HG02642 (cell line): ENCODE measurements at regions not wholly inside any gene's neighbourhood (a gene's known extent, or its start where the extent isn't known, plus 50 kb on each side); places are given as distances from the start of the nearest gene placed in this dataset.

Experiments used
- ATAC-seq: cut with Tn5 transposase; IDR thresholded peaks from one replicate; pipeline ENCODE4 v1.9.1; 2021; ENCODE audit warnings: mild to moderate bottlenecking; ENCODE audit not compliant: unreplicated experiment, poor library complexity

DNA sequence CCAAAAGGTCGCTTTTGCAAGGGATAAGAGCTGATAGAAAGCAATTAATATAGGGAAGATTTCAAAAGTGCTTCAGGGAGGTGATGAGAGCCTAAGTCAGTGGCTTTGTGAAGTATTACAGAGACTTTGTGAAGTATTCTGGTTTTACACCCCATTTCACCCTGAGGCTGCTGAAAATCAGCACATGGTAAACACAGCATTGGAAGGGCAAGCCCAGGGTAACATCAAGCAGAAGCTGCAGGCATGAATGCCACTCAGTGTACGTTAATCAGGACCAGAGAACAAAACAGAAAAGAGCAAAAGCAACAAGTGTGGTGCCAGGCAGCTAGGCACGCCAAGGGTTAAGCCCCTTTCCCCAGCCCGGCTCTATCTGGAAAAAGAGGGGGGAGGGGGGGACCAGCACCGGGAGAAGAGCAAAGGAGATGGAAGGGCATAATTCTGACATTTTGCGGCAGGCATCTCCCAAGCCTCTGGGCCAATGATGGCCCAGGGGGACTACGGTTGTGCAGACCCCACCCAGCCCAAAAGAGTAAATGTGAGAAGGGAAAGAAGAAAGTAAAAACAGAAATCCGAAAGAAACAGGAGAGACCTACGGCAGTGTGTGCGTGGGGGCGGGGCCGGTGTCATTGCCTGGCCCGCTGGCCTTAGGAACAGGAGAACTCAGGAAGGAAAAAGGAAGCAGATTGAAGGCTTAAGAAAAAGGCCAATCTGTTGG, 58.9 kb downstream of the DHRS2 start:
- no peak for ATAC-seq

DNA sequence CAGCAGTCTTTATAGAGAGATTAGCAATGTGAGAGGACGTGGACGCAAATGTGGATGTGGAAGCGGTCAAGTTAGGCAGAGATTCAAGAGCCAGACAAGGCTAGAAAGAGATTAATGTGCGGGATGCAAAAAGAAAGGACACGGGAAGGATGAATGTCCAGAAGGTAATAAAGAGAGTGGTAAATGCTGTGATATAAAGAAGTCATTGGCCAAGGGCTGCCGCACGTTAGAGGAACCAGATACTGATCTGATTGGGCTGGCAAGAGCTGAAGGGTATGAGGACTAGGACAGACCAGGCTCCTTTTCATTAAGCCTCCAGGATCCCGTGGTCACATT, 59.5 kb downstream of the DHRS2 start:
- ATAC-seq = no peak

DNA sequence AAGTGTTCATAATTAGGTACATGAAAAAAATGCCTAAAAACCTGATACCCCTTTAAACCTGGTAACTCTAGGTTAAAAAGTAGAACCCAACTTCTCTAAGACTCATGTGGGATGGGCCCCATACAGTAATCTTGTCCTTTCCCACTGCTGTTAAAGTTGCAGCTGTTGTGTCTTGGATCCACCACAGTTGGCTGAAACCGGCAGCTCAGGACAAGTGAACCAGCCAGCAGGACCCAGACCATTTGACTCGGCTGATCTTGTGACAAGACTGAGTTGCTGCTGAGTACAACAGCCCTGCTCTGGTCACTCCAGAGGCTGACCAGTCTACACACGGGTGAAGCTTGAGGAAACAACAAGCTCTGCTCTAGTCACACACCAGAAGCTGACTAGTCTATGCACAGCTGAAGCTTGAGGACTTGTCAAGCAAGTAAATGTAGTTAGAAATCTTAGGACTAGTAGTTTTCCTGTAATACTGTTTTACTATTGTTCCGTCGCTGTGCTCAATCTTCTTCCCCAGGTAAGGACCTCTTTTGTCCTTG, 60.6 kb downstream of the DHRS2 start:
- no peak for ATAC-seq

DNA sequence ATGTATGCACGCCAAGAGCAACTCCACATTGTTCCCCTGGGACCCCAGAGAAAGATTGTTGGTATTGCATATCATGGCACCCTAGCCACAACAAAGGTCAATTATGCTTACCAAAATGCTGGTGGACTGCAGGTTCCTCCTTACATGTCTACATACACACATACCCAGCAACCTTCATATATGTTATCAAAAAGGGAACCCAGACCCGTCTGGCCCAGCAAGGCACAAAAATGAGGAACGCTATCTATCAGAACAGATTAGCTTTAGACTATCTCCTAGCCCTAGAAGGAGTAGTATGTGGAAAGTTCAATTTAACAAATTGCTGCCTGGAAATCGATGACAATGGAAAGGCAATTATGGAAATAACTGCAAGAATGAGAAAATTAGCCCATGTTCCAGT, 61.5 kb downstream of the DHRS2 start:
- ATAC-seq = no peak

DNA sequence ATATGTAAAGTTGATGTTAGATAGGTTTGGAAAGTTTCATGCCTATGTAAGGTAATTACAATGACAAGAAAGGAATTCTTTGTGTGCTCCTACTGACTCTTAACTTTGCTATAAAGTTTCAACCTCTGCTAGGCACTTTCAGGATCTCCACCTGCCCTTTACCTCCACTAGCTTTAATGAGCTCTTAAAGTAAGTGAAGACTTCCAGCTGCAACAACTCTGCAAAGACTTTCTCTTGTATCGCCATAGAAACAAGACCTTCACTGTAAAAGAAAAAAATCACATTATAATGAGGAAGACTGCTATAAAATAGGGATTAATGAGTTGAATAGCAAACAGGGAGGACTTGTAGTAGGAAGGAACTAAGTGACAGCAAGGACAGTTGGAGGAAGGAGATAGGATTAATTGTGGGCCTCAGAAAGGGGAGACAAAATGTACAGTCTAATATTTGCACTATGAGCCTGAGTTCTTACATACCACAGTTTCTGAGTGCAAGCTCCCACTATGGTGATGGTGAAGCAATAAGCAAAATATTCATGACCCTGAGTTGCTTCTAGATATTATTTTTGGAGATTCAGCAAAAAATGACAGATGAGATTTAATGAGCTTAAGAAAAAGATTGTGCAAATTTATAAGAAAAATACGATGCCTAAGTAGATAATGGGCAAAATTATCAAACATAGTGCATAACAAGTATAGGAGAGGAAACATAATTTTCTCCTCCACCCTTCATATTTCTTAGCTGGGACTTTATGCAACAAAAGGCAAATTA, 66.7 kb downstream of the DHRS2 start:
- no peak for ATAC-seq

DNA sequence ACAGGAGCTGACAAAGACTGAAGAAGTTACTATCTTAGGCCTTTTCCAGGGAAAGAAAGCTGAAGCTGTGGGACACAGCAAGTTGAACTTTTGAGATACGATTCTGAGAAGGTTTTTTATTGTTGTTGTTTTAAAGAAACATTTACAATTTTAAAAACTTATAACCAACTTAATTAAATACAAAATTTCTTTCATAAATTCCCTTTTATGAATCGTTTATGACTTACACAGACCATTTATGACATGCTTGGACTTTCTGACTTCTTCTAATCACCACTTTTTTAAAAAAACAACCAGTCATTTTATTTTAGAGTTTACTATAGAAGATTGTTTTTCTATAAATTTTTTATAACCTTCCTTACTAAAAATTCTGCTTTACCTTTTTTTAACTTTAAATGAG, 68.7 kb downstream of the DHRS2 start:
- no peak for ATAC-seq

DNA sequence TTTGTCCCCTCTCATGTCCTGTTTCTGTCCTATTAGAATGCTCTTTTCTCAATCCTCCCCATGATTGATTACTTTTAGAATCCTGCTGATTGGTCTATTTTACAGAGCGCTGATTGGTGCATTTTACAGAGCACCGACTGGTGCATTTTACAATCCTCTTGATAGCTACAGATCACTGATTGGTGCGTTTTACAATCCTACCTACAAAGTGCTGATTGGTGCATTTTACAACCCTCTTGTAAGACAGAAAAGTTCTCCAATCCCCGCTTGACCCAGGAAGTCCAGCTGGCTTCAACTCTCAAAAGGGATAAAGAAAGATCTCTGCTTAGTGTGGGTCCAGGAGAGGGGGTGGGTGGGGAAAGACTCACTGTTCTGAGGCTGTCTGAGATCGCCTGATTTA, 71.3 kb downstream of the DHRS2 start:
- no peak for ATAC-seq

DNA sequence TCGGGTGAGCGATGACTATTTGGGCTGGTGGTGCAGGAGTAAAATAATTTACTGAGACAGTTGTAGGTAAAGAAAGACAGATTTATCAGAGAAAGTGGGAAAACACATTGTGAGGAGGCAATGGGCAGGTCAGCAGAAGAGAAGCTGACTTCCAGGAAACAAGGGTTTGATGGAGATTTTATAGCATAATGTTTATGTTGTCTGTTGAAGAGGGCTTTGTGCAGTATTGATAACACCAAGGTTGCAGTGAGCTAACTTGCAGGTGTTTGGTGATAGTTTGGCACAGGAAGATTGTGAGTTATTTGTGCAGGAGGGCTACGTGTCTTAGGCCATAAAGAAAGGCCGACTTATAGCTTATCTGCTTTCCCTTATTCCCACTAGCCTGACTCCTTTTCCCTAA, 72.2 kb downstream of the DHRS2 start:
- no peak for ATAC-seq

DNA sequence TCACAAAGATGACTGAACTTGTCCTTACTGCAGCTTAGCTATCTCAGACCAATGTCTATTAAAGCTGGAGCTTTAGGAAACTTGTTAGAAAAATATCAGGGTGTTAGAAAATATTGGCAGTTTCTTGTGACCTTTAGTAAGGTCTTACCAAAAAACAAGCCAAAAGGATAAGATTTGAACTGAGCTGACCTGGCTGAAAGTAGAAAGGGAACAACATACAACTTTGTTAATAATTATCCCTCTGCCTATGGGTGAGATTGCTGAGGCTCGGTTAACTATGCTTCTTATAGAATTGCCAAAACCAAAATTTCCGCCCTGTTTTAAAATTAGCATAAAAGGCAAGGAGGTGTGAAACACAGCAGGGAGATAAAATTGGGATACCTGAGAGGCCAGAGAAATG, 73.8 kb downstream of the DHRS2 start:
- no peak for ATAC-seq

DNA sequence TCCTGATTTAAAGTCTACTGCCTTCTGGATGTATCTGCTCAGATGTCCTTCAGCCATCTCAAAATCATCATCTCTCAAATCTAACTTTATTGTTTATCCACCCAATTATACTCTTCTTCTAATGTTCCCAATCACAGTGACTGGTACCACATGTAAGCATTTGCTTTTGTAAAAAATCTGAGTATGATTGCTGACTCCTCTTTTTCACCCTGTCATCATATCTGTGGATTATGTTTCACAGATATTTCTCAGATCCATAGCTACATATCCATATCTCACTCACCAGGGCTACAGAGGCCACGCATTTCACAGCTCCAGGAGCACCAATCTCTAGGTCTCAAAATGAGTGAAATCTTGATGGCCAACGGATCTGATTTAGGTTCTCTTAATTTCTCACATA, 76.1 kb downstream of the DHRS2 start:
- no peak for ATAC-seq

DNA sequence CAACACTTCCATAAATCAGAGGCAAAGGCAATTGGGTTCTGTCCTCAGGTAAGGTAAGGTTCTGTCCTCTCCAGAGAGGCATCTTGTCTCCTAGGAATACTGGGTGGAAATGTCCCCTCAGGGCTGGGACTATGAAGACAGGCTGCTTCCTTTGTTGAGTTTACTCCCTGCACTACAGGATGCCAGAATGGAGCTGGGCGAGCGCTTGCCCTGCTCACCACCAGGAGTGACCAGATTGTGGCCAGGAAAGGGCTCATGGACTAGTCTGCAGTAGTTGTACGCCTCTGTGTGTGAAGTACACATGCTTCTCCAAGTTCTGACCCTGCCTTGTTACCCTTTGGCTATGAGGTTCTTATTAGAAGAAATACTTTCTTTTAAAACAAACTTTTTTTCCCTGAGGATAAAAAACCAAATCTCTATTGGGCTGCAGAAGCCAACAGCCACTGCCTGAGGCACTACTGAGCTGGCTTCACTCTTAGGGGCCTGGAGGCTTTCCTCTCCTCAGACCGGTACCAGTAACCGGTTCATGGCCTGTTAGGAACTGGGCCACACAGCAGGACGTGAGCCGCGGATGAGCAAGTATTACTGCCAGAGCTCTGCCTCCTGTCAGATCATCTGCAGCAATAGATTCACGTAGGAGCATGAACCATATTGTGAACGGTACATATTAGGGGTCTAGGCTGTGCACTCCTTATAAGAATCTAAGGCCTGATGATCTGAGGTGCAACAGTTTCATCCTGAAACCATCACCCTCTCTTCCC, 83.2 kb downstream of the DHRS2 start:
- no peak for ATAC-seq

DNA sequence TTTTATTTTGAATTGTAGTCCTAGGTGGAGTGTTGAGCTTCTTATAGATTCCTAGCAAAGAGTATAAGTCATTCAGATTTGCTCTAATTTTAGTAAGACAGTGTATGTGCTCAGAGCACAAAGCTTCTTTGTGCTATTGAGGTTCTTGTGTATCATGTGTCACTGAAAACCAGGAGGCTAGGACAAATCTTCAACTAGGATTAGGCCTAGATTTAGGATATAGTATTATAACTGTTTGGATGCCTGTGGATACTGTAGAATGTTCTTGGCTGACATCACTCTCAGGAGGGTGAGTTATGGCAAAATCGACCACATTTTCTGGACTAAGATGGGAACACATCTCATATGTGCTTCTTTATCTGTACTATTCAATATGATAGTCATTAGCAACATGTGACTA, 86.5 kb downstream of the DHRS2 start:
- no peak for ATAC-seq

DNA sequence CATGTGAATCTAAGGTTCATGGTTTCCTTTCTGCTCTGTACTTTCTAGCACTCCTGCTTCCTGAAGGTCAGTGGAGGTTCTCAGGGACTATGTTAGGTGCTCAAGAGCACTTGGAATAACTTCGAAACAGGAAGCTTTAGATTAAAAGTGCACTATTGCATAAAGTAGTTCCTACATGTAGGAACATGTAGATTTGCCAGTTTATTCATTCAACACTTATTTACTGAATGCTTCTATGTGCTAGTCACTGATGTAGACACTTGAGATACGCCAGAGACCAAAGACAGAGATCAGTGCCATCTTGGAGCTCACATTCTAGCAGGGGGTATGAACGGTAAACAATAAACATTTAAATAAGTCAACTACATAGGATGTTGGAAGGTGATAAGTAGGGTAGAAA, 87.7 kb downstream of the DHRS2 start:
- no peak for ATAC-seq

DNA sequence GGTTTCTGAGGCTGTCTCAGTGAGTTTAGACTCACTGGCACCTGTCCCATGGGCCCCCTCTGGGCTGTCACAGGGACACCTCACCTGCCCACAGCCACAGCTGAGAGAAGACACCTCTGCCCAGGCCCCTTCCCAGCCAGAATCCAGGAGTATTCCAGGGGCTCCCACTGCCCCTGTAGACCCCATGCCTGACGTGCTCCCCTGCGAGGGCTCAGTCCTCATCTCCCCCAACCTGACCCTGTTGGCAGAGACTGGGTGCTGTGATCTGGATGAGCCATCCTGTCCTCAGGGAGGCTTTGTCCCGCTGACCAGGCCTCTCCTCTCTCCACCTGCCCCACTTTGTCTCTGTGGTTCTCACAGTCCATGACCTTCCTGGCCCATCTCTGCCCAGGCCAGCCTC, 89.4 kb downstream of the DHRS2 start:
- no peak for ATAC-seq

DNA sequence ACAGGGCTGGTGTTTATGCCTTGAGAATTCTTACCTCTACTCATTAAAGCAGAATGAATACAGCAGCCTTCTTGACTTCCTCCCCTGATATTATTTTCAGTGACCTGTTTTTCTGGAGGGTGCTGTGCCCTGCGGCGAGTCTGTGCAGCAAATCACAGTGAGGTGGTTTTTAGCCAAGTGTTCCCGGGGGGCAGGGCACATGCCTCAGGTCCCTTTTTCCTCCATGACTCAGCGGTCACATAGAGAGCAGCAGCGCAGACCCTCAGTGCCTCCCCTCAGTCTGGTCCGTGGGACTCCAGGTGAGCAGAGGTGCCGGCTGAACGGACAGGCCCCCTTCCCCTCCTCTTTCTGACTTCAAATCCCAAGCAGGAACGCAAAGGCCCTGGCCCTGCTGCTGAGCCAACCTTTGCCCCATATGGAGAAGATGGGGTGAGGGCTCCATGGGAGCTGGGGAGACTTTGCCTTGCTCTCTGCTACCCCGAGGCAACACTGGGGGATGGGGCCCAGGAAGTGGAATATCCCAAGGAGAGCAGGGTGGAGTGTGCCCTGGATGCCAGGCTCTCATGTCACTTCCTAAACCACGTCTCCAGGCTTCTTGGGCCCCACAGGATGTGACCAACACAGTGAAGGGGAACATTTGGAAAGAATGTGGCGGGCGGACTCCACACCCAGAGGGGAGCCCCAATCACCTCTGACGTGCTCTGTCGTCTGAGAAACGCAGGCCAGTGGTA, 90.0 kb downstream of the DHRS2 start:
- no peak for ATAC-seq

DNA sequence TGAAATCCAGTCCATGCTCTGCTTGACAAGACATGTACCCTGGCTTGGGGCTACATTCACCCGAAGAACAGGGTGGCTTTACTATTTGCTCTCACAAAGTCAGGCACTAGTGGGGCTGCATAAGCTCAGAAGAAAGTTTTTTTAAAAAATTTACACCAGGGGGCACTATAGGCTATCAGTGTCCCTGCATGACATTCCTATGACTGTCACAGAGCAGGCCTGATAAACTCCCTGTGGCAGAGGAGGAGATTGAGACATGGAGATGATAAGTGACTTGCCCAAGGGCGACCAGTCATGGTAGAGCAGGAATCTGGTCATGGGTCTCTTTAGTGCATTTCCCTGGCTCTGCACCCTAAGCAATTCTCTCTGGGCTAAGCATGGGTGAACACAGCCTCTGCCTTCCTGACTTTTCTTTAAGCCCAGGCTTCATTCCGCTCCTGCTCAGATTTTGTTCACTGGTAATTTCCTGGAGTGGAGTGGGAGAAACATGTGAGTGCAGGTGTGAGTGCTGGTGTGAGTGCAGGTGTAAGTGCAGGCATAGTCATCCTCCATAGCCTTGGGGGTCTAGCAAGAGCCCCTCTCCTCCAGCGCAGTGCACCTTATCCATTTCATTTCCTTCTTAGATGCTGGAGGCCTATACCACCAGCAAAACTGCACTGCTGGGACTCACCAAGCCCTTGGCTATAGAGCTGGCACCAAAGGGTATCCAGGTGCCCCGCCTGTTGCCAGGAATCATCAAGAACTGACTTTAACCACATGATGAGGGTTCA, 91.6 kb downstream of the DHRS2 start:
- ATAC-seq = no peak

DNA sequence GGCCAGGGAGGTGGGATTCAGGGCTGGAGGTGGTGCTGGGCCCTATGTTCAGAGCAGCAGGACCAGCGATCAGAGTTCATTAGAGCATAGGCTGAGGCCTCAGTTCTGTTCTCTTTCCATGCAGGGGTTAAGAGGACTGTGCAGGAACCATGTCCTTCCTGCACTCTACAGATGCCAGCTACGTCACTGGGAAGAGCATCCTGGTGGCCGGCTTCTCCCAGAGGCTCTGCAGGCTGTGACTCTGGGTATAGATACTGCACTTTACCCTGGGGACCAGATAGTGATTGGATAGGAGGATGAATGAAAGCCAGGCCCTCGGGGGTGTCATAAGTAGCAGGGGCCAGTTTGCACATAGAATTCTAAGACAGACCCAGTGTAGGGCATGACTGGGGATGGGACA, 92.6 kb downstream of the DHRS2 start:
- ATAC-seq = no peak

DNA sequence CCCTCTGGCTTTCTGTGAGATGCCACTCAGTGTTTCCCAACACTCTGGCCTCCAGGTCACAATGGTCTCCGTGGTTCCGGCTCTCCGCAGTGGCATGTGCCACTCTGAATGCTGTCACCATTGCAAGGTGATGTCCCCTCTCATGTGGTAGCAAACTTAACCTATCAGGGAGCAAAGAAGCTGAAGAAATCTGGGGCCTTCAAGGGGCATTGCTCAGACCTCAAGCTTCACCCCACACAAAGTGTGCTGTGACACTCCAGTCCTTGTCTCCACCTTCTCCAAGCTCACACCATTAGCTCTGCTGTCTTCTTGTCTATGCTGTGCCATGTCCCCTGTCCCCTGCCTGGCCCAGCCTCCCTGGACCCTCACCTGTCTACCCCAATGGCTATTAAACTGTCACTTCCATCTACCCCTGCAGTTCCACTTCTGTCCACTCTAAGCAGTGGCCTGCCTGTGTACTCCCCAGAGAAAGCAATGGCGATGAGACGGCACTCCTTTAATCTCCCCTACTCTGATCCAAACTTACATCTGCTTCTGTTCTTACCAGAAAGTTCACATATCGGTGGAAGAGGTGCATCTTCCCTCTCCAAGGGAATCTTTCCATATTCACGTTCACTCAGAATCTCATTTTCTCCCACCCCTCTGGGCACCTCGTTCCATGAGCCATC, 93.7 kb downstream of the DHRS2 start:
- ATAC-seq = no peak

DNA sequence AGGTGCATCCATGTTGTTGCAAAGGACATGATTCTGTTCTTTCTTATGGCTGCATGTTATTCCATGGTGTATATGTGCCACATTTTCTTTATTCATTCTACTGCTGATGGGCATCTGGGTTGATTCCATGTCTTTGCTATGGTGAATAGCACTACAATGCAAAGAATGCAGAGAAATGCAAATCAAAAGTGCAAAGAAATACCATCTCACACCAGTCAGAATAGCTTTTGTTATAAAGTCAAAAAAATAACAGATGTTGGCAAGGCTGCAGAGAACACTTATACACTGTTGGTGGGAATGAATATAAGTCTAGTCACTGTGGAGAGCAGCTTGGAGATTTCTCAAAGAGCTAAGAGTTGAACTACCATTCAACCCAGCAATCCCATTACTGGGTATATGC, 99.2 kb downstream of the DHRS2 start:
- ATAC-seq = no peak
